K562 (cell line): ENCODE measurements at regions not wholly inside any gene's neighbourhood (a gene's known extent, or its start where the extent isn't known, plus 50 kb on each side); places are given as distances from the start of the nearest gene placed in this dataset.

Experiments used
- FOXJ2 ChIP-seq: fragments of 200-800 bp; sonication (Bioruptor generic); IDR thresholded peaks from 2 replicates; pipeline ENCODE4 v1.6.1; 2016; ENCODE audit warnings: missing genetic modification characterization, missing compliant biosample characterization
- FOXK2 ChIP-seq, 2 experiments: fragments of 450-650 bp; IDR thresholded peaks in 1 of 2; conservative IDR thresholded peaks in 1 of 2; 2 replicates each; pipeline ENCODE4 v1.6.1; 2016; ENCODE audit warnings: low read depth in 2 of 2, mild to moderate bottlenecking in 1 of 2
- HNRNPLL ChIP-seq: fragments of 200-400 bp; formaldehyde crosslinking; IDR thresholded peaks from 2 replicates; pipeline ENCODE4 v1.6.1; 2017; ENCODE audit warnings: low read length, low read depth, mild to moderate bottlenecking; ENCODE audit not compliant: poor library complexity, severe bottlenecking
- NFIX ChIP-seq: fragments of 250-450 bp; sonication (Bioruptor Pico); IDR thresholded peaks from 2 replicates; pipeline ENCODE4 v1.4.0; 2020; ENCODE audit warnings: low read depth, mild to moderate bottlenecking, moderate library complexity
- SMAD2 ChIP-seq: fragments of 150-350 bp; IDR thresholded peaks from 2 replicates; pipeline ENCODE4 v1.6.1; 2014; ENCODE audit warnings: low read depth, mild to moderate bottlenecking, low read length
- TAF9B ChIP-seq: fragments of 450-650 bp; IDR thresholded peaks from 2 replicates; pipeline ENCODE4 v1.6.1; 2018; ENCODE audit warnings: mild to moderate bottlenecking; ENCODE audit not compliant: partially characterized antibody
- XRCC4 ChIP-seq: IDR thresholded peaks from one replicate; pipeline ENCODE4 v1.6.1; 2011; ENCODE audit not compliant: insufficient read depth, insufficient read length; ENCODE audit errors: extremely low read depth
- ZKSCAN1 ChIP-seq: fragments of 150-350 bp; IDR thresholded peaks from 2 replicates; pipeline ENCODE4 v1.6.1; 2016; ENCODE audit warnings: low read depth, low read length
- ZKSCAN8 ChIP-seq: fragments of 200-800 bp; sonication (Bioruptor generic); IDR thresholded peaks from 2 replicates; pipeline ENCODE4 v1.6.1; 2016; ENCODE audit warnings: missing genetic modification characterization, missing compliant biosample characterization
- ZNF695 ChIP-seq: fragments of 450-650 bp; formaldehyde crosslinking; IDR thresholded peaks from 2 replicates; pipeline ENCODE4 v1.4.0; 2020; ENCODE audit warnings: mild to moderate bottlenecking, moderate library complexity
- TF ChIP-seq, protein P1 (sequence below): fragments of 250-450 bp; sonication (Bioruptor Pico); IDR thresholded peaks from 2 replicates; pipeline ENCODE4 v1.4.0; 2020; ENCODE audit warnings: mild to moderate bottlenecking, moderate library complexity
- TF ChIP-seq, protein P2 (sequence below): fragments of 250-450 bp; sonication (Bioruptor Pico); IDR thresholded peaks from 2 replicates; pipeline ENCODE4 v1.5.0; 2020; ENCODE audit warnings: mild to moderate bottlenecking, borderline replicate concordance
- TF ChIP-seq, protein P3 (sequence below), 2 experiments: fragments of 450-650 bp in 1 of 2; sonication (generic) in 1 of 2; formaldehyde crosslinking in 1 of 2; IDR thresholded peaks in 1 of 2; conservative IDR thresholded peaks in 1 of 2; 2 replicates each; pipeline versions ENCODE4 v1.6.1 to v1.8.1; 2016 to 2023; ENCODE audit warnings: mild to moderate bottlenecking in 2 of 2, moderate library complexity in 2 of 2, inconsistent platforms in 1 of 2, missing genetic modification reagents in 1 of 2

DNA sequence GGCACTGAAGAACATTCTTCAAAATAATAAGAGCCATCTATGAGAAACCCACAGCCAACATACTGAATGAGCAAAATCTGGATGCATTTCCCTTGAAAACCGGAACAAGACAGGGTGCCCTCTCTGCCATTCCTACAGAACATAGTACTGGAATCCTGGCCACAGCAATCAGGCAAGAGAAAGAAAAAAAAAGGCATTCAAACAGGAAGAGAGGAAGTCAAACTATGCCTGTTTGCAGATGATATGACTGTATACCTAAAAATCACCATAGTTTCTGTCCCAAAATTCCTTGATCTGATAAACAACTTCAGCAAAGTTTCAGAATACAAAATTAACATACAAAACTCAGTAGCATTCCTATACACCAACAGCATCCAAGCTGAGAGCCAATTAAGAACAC is 119.5 kb upstream of the PARD3B start (continued):
- TF ChIP-seq, protein P1, sequence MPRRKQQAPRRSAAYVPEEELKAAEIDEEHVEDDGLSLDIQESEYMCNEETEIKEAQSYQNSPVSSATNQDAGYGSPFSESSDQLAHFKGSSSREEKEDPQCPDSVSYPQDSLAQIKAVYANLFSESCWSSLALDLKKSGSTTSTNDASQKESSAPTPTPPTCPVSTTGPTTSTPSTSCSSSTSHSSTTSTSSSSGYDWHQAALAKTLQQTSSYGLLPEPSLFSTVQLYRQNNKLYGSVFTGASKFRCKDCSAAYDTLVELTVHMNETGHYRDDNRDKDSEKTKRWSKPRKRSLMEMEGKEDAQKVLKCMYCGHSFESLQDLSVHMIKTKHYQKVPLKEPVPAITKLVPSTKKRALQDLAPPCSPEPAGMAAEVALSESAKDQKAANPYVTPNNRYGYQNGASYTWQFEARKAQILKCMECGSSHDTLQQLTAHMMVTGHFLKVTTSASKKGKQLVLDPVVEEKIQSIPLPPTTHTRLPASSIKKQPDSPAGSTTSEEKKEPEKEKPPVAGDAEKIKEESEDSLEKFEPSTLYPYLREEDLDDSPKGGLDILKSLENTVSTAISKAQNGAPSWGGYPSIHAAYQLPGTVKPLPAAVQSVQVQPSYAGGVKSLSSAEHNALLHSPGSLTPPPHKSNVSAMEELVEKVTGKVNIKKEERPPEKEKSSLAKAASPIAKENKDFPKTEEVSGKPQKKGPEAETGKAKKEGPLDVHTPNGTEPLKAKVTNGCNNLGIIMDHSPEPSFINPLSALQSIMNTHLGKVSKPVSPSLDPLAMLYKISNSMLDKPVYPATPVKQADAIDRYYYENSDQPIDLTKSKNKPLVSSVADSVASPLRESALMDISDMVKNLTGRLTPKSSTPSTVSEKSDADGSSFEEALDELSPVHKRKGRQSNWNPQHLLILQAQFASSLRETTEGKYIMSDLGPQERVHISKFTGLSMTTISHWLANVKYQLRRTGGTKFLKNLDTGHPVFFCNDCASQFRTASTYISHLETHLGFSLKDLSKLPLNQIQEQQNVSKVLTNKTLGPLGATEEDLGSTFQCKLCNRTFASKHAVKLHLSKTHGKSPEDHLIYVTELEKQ (CRISPR knock-in tag): no peak
- TF ChIP-seq TAF9B (no peak), ZKSCAN8 (CRISPR knock-in tag) (no peak), HNRNPLL (no peak), SMAD2 (no peak), XRCC4 (no peak), ZKSCAN1 (no peak), ZNF695 (CRISPR knock-in tag) (no peak), NFIX (CRISPR knock-in tag) (no peak), FOXK2 (conservative IDR thresholded peaks at IDR 0.05 in 1 of 2, IDR thresholded peaks at IDR 0.05 in 1 of 2; ENCODE audit: low read depth in 2 of 2) (no peak), FOXJ2 (tag) (no peak)
- TF ChIP-seq, protein P2, sequence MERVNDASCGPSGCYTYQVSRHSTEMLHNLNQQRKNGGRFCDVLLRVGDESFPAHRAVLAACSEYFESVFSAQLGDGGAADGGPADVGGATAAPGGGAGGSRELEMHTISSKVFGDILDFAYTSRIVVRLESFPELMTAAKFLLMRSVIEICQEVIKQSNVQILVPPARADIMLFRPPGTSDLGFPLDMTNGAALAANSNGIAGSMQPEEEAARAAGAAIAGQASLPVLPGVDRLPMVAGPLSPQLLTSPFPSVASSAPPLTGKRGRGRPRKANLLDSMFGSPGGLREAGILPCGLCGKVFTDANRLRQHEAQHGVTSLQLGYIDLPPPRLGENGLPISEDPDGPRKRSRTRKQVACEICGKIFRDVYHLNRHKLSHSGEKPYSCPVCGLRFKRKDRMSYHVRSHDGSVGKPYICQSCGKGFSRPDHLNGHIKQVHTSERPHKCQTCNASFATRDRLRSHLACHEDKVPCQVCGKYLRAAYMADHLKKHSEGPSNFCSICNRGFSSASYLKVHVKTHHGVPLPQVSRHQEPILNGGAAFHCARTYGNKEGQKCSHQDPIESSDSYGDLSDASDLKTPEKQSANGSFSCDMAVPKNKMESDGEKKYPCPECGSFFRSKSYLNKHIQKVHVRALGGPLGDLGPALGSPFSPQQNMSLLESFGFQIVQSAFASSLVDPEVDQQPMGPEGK (CRISPR knock-in tag): no peak
- TF ChIP-seq, protein P3, sequence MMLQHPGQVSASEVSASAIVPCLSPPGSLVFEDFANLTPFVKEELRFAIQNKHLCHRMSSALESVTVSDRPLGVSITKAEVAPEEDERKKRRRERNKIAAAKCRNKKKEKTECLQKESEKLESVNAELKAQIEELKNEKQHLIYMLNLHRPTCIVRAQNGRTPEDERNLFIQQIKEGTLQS (IDR thresholded peaks at IDR 0.05): no peak
- TF ChIP-seq, protein P3 (CRISPR knock-in tag; conservative IDR thresholded peaks at IDR 0.05): no peak
